ENCODE measurements at regions not wholly inside any gene's neighbourhood (a gene's known extent, or its start where the extent isn't known, plus 50 kb on each side); places are given as distances from the start of the nearest gene placed in this dataset.

GRCh38 chr1:67923074-67923473, 89.8 kb upstream of the GNG12 start:
- no peaks in the 10 kb centered on the region for H3K9me3 ChIP-seq (replicated peaks; ENCODE audit: control insufficient read depth, insufficient read depth, low read length)
- no peak overlapping the region for H3K4me2 ChIP-seq (ENCODE audit: control insufficient read depth, insufficient read depth)
- intact Hi-C loops (cut with micrococcal nuclease; ENCODE audit: unreplicated experiment) (no loop called here), in situ Hi-C loops (cut with MboI) (no loop called here)
- BruUV-seq (replicated peaks) = no TSS peak
- H3K36me3 ChIP-seq (ENCODE audit: control insufficient read depth in 2 of 2, insufficient read depth in 2 of 2, low read length in 1 of 2) = no peaks in the 10 kb centered on the region
- ATAC-seq = no peak
- H4K20me1 ChIP-seq (ENCODE audit: control insufficient read depth, insufficient read depth) = no peaks in the 10 kb centered on the region
- H3K27me3 ChIP-seq (replicated peaks in 1 of 2; ENCODE audit: control insufficient read depth in 2 of 2, insufficient read depth in 2 of 2, low read length in 1 of 2) = no peaks in the 10 kb centered on the region
- ChIA-PET SMC1A (ENCODE audit: uncharacterized antibody, unreplicated experiment) (no interaction called here), POLR2A (no interaction called here), CTCF (interaction anchor here (1.7 kb wide), 1 partner anchor 12 kb away, joined by 3 read pairs; no protein-coding TSS in a partner anchor), RAD21 (ENCODE audit: unreplicated experiment) (no interaction called here)
- no peak overlapping the region for H3K4me3 ChIP-seq
- 0% methylated on average over 1 of the region's 1 CpG for WGBS (ENCODE audit: insufficient coverage, insufficient replicate concordance, low lambda C conversion rate, missing lambda C conversion rate)
- no peaks in the 10 kb centered on the region for H3K4me1 ChIP-seq (ENCODE audit: control insufficient read depth, insufficient read depth, low read length)
- no peak overlapping the region for H3K27ac ChIP-seq (ENCODE audit: control insufficient read depth, insufficient read depth)
- no peaks in the 10 kb centered on the region for H3K79me2 ChIP-seq (ENCODE audit: control insufficient read depth, insufficient read depth, low read length)
- no peak for DNase-seq (ENCODE audit: low read depth, low spot score)
- H3K9ac ChIP-seq (ENCODE audit: control insufficient read depth, insufficient read depth, low read length) = no peak overlapping the region
- no peak overlapping the region for H2AFZ ChIP-seq (ENCODE audit: control insufficient read depth, low read depth, low read length)
- TF ChIP-seq DPF2 (IDR thresholded peaks at IDR 0.05) (no peak), ESRRA (IDR thresholded peaks at IDR 0.05; ENCODE audit: low read length) (no peak), CEBPB (IDR thresholded peaks at IDR 0.05; ENCODE audit: borderline replicate concordance in 1 of 2, low read depth in 2 of 2, low read length in 2 of 2) (no peak), CHD1 (IDR thresholded peaks at IDR 0.05; ENCODE audit: low read depth, low read length) (no peak), HDAC6 (IDR thresholded peaks at IDR 0.05; ENCODE audit: unreplicated experiment) (no peak), NFIC (IDR thresholded peaks at IDR 0.05; ENCODE audit: low read depth, low read length) (no peak), BRCA1 (IDR thresholded peaks at IDR 0.05; ENCODE audit: low read depth, low read length) (no peak), KAT2A (conservative IDR thresholded peaks at IDR 0.05; ENCODE audit: control insufficient read depth, low read depth, low read length) (no peak), JUNB (IDR thresholded peaks at IDR 0.05) (no peak), NFYA (IDR thresholded peaks at IDR 0.05; ENCODE audit: borderline replicate concordance, low read depth, low read length) (no peak), ZNF24 (IDR thresholded peaks at IDR 0.05) (no peak), GATAD2B (conservative IDR thresholded peaks at IDR 0.05; ENCODE audit: low read depth) (no peak), BCLAF1 (IDR thresholded peaks at IDR 0.05) (no peak), ZNF384 (IDR thresholded peaks at IDR 0.05; ENCODE audit: borderline replicate concordance, low read depth, low read length) (no peak), ZNF207 (IDR thresholded peaks at IDR 0.05; ENCODE audit: borderline replicate concordance) (no peak), SUPT20H (IDR thresholded peaks at IDR 0.05; ENCODE audit: borderline replicate concordance, control insufficient read depth, low read depth, low read length) (no peak), SMARCA5 (IDR thresholded peaks at IDR 0.05) (no peak), BCL3 (IDR thresholded peaks at IDR 0.05; ENCODE audit: borderline replicate concordance, insufficient read depth, low read depth, low read length, poor library complexity, severe bottlenecking) (no peak), STAT1 (conservative IDR thresholded peaks at IDR 0.05) (no peak)
- FAIRE-seq = no peak
